ENCODE measurements at regions not wholly inside any gene's neighbourhood (a gene's known extent, or its start where the extent isn't known, plus 50 kb on each side); places are given as distances from the start of the nearest gene placed in this dataset.

DNA sequence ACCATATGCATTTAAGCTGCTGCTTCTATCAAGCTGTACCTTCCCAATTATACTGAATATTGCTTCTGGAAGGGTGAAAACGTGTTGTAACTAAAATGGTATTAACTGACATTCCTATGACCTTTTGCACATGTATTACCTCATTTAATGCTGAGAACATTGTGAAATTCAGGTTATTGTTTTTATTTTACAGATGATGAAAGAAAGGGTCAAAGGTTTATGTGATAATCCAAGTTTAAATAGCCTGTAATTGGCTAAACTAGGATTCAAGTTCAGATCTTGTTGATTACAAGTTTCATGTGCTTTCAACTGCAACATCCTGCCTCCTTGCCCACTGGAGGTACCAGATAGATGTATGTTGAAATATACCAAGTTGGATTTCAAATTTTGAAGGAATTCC is 433.3 kb upstream of the PRICKLE1 start:
- H3K27me3 ChIP-seq (ENCODE audit: insufficient read depth in 3 of 3, low read length in 2 of 3): no peaks in the 10 kb centered on the region
- H3K36me3 ChIP-seq (ENCODE audit: insufficient read depth in 1 of 2, low read depth in 1 of 2): no peaks in the 10 kb centered on the region
- intact Hi-C loops (cut with DNase I): no loop called here
- no peak overlapping the region for H3K4me3 ChIP-seq
- ATAC-seq (no peak), DNase-seq (no peak)
- no peaks in the 10 kb centered on the region for H3K4me1 ChIP-seq
- TF ChIP-seq, protein P1, sequence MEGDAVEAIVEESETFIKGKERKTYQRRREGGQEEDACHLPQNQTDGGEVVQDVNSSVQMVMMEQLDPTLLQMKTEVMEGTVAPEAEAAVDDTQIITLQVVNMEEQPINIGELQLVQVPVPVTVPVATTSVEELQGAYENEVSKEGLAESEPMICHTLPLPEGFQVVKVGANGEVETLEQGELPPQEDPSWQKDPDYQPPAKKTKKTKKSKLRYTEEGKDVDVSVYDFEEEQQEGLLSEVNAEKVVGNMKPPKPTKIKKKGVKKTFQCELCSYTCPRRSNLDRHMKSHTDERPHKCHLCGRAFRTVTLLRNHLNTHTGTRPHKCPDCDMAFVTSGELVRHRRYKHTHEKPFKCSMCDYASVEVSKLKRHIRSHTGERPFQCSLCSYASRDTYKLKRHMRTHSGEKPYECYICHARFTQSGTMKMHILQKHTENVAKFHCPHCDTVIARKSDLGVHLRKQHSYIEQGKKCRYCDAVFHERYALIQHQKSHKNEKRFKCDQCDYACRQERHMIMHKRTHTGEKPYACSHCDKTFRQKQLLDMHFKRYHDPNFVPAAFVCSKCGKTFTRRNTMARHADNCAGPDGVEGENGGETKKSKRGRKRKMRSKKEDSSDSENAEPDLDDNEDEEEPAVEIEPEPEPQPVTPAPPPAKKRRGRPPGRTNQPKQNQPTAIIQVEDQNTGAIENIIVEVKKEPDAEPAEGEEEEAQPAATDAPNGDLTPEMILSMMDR (IDR thresholded peaks at IDR 0.05): no peak
- H3K9me3 ChIP-seq: no peaks in the 10 kb centered on the region
- no peak overlapping the region for H3K27ac ChIP-seq
- 38 to 63% (median 45%) methylated on average over 1 of the region's 1 CpG for WGBS, 3 donors

DNA sequence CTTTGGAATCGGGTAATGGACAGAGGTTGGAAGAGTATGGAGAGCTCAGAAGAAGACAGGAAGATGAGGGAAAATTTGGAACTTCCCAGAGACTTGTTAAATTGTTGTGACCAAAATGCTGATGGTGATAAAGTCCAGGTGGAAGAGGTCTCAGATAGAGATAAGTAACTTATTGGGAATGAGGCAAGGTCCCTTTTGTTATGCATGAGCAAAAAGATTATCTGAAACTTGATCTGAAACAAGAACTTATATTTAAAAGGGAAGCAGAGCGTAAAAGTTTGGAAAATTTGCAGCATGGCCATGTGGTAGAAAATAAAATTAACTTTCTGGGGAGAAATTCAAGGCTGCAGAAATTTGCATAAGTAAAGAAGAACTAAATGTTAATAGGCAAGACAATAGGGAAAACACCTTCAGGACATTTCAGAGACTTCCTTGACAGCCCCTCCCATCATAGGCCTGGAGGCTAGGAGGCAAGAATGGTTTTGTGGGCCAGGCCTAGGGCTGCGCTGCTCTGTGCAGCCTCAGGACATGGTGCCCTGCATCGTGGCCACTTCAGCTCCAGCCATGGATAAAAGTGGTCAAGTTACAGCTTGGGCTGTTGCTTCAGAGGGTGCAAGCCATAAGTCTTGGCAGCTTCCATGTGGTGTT is 425.7 kb upstream of the PRICKLE1 start:
- Histone ChIP-seq H3K4me1 (no peaks in the 10 kb centered on the region), H3K27ac (no peak overlapping the region), H3K36me3 (ENCODE audit: insufficient read depth in 1 of 2, low read depth in 1 of 2) (no peaks in the 10 kb centered on the region), H3K4me3 (no peak overlapping the region), H3K9me3 (no peaks in the 10 kb centered on the region), H3K27me3 (ENCODE audit: insufficient read depth in 3 of 3, low read length in 2 of 3) (no peaks in the 10 kb centered on the region)
- no peak for ATAC-seq
- WGBS, 3 donors: 89 to 97% (median 95%) methylated on average over 4 of the region's 4 CpGs
- TF ChIP-seq, protein P1 (IDR thresholded peaks at IDR 0.05): no peak
- intact Hi-C loops (cut with DNase I): no loop called here
- DNase-seq: no peak

DNA sequence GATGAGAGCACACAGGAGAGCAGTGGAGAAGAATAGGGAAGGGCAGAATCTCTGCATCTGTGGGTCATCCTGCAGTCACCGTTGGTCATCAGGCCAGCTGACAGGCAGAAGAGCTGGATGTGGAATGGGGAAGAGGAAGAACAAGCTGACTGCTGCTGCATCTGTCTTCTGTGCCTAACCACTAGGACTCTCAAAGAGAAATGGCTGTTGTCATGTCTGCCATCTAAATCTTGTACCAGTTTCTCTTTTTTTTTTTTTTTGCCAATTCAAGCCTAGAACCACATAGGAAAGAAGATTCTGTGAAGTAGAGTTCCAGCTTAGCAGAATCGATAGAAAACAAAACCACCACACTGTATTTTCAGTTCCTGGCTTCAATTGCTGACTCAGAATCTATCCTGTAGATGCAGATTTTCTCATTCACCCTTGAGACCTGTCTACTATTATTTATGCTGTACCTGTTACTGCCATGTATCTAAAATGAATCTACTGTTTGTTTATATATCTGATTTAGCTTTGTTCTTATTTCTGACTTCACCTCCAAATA is 421.9 kb upstream of the PRICKLE1 start:
- WGBS, 3 donors: 50 to 60% (median 55%) methylated on average over 2 of the region's 2 CpGs
- TF ChIP-seq, protein P1 (IDR thresholded peaks at IDR 0.05): no peak
- Histone ChIP-seq H3K9me3 (no peaks in the 10 kb centered on the region), H3K4me3 (no peak overlapping the region), H3K4me1 (no peaks in the 10 kb centered on the region), H3K36me3 (ENCODE audit: insufficient read depth in 1 of 2, low read depth in 1 of 2) (no peaks in the 10 kb centered on the region), H3K27me3 (ENCODE audit: insufficient read depth in 3 of 3, low read length in 2 of 3) (no peaks in the 10 kb centered on the region), H3K27ac (no peak overlapping the region)
- intact Hi-C loops (cut with DNase I): no loop called here
- ATAC-seq (no peak), DNase-seq (no peak)

DNA sequence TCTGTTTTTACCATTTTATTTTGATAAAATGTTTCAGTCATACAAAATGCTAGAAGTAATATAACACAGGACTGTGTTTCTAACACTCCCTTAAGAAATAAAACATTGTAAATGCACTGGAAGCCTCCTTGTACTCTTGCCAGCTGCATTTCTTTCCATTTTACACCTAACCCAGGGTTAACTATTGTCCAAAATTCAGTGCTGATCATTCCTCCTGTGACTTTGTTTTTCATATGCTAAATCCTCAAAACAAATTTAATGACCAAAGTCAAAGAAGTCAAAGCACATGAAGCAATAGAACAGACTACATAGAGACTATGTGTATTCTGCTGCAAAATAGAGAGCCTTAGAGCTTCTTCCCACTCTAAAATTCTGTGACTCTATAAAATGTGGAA is 420.3 kb upstream of the PRICKLE1 start:
- intact Hi-C loops (cut with DNase I): no loop called here
- ATAC-seq: no peak
- H3K4me3 ChIP-seq: no peak overlapping the region
- no peaks in the 10 kb centered on the region for H3K9me3 ChIP-seq
- no peak for DNase-seq
- no peak overlapping the region for H3K27ac ChIP-seq
- TF ChIP-seq, protein P1 (IDR thresholded peaks at IDR 0.05): no peak
- no peaks in the 10 kb centered on the region for H3K36me3 ChIP-seq (ENCODE audit: insufficient read depth in 1 of 2, low read depth in 1 of 2)
- H3K27me3 ChIP-seq (ENCODE audit: insufficient read depth in 3 of 3, low read length in 2 of 3): no peaks in the 10 kb centered on the region
- no peaks in the 10 kb centered on the region for H3K4me1 ChIP-seq
